Adrenal gland (tissue), 5 donors: ENCODE measurements at regions not wholly inside any gene's neighbourhood (a gene's known extent, or its start where the extent isn't known, plus 50 kb on each side); places are given as distances from the start of the nearest gene placed in this dataset.

Source experiments
- POLR2A ChIP-seq, 2 donors: fragments of 450-650 bp; IDR thresholded peaks; one replicate each; pipeline ENCODE4 v1.6.1; 2017; ENCODE audit warnings: antibody characterized with exemption in 2 of 2, mild to moderate bottlenecking in 2 of 2, moderate library complexity in 1 of 2
- TF ChIP-seq, protein P1 (sequence below), 6 experiments: fragments of 450-650 bp in 4 of 6; fragments of 200-600 bp in 2 of 6; sonication (generic) in 1 of 6; IDR thresholded peaks; 1 replicate in 5 of 6; 2 replicates in 1 of 6; pipeline versions ENCODE4 v1.5.1 to v1.8.0; 2016 to 2021; ENCODE audit warnings: antibody characterized with exemption in 6 of 6, mild to moderate bottlenecking in 2 of 6, moderate library complexity in 1 of 6
- donor health status: DM: no; HTN: no; CAD: no.

GRCh38 chr3:70889162-70890019 is 577.0 kb upstream of the MDFIC2 start:
- TF ChIP-seq, protein P1, sequence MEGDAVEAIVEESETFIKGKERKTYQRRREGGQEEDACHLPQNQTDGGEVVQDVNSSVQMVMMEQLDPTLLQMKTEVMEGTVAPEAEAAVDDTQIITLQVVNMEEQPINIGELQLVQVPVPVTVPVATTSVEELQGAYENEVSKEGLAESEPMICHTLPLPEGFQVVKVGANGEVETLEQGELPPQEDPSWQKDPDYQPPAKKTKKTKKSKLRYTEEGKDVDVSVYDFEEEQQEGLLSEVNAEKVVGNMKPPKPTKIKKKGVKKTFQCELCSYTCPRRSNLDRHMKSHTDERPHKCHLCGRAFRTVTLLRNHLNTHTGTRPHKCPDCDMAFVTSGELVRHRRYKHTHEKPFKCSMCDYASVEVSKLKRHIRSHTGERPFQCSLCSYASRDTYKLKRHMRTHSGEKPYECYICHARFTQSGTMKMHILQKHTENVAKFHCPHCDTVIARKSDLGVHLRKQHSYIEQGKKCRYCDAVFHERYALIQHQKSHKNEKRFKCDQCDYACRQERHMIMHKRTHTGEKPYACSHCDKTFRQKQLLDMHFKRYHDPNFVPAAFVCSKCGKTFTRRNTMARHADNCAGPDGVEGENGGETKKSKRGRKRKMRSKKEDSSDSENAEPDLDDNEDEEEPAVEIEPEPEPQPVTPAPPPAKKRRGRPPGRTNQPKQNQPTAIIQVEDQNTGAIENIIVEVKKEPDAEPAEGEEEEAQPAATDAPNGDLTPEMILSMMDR (IDR thresholded peaks at IDR 0.05): no peak
- TF ChIP-seq POLR2A (IDR thresholded peaks at IDR 0.05): no peak
